BJ (cell line): ENCODE measurements at regions not wholly inside any gene's neighbourhood (a gene's known extent, or its start where the extent isn't known, plus 50 kb on each side); places are given as distances from the start of the nearest gene placed in this dataset.
"Not testable (repeated sequence)": the region's sequence is repeated elsewhere in the genome, so short reads cannot be mapped to it uniquely, and the experiment has no call there.

Experiments used
- CTCF ChIA-PET: fragments of 350-600 bp; formaldehyde crosslinking; extraction: SDS; loops from one replicate; lab custom pipeline; 2021; ENCODE audit warnings: antibody characterized with exemption, inconsistent platforms; lab: Yijun Ruan, JAX
- POLR2A ChIA-PET: fragments of 300-600 bp; sonication (Branson Sonifier 250); formaldehyde crosslinking; extraction: SDS; loops from one replicate; lab custom pipeline; 2021; ENCODE audit warnings: antibody characterized with exemption; lab: Charles Lee
- DNase-seq: peaks from one replicate; pipeline ENCODE4 v3.0.0-alpha.2; 2011; ENCODE audit warnings: low read depth
- H3K27me3 ChIP-seq: 2 replicates; pipeline ENCODE4 v1.6.0; 2011; ENCODE audit warnings: low read length; ENCODE audit not compliant: control insufficient read depth, insufficient read depth
- H3K36me3 ChIP-seq: 2 replicates; pipeline ENCODE4 v1.5.1; 2011; ENCODE audit warnings: low read length; ENCODE audit not compliant: control insufficient read depth, insufficient read depth
- H3K4me3 ChIP-seq: 2 replicates; pipeline ENCODE4 v1.5.1; 2011; ENCODE audit warnings: low read depth, mild to moderate bottlenecking, control low read depth, low read length
- TF ChIP-seq, protein P1 (sequence below): IDR thresholded peaks from 2 replicates; pipeline ENCODE4 v1.5.1; 2011; ENCODE audit warnings: low read depth, mild to moderate bottlenecking, control low read depth, inconsistent platforms, low read length, moderate library complexity; ENCODE audit not compliant: insufficient read depth

DNA sequence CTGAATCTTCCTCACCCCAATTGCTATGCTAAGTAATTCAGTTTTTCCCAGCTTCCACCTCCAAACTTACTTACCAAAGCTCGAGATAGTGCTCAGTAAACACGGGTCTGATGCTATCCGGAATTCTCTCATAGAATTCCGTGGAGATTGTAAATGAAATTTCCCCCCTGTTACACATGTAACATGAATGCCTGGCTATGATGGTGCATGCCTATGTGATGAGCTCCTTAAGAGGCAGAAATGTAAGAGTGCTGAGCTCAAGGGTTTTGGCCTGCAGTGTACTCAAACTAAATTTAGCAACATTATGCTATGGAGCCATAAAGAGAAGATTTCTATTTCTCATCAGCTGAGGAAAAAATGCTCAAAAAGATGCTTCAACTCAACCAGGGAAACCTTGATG, 133.4 kb upstream of the FUT9 start:
- H3K36me3 ChIP-seq: no peaks in the 10 kb centered on the region
- no peak for DNase-seq
- POLR2A ChIA-PET: no interaction called here
- no peak overlapping the region for H3K4me3 ChIP-seq
- TF ChIP-seq, protein P1, sequence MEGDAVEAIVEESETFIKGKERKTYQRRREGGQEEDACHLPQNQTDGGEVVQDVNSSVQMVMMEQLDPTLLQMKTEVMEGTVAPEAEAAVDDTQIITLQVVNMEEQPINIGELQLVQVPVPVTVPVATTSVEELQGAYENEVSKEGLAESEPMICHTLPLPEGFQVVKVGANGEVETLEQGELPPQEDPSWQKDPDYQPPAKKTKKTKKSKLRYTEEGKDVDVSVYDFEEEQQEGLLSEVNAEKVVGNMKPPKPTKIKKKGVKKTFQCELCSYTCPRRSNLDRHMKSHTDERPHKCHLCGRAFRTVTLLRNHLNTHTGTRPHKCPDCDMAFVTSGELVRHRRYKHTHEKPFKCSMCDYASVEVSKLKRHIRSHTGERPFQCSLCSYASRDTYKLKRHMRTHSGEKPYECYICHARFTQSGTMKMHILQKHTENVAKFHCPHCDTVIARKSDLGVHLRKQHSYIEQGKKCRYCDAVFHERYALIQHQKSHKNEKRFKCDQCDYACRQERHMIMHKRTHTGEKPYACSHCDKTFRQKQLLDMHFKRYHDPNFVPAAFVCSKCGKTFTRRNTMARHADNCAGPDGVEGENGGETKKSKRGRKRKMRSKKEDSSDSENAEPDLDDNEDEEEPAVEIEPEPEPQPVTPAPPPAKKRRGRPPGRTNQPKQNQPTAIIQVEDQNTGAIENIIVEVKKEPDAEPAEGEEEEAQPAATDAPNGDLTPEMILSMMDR: no peak
- no peaks in the 10 kb centered on the region for H3K27me3 ChIP-seq
- CTCF ChIA-PET: no interaction called here

DNA sequence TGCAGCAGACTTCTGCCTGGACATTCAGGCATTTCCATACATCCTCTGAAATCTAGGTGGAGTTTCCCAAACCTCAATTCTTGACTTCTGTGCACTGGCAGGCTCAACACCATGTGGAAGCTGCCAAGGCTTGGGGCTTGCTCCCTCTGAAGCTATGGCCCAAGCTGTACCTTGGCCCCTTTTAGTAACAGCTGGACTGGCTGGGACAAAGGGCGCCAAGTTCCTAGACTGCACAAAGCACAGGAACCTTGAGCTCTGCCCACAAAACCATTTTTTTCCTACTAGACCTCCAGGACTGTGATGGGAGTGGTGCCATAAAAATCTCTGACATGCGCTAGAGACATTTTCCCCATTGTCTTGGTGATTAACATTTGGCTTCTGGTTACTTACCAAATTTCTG, 127.1 kb upstream of the FUT9 start:
- POLR2A ChIA-PET, H3K4me3 ChIP-seq, H3K27me3 ChIP-seq, H3K36me3 ChIP-seq, DNase-seq: not testable (repeated sequence)
- CTCF ChIA-PET: interaction anchor here (1.3 kb wide), 1 partner anchor 11 kb away, joined by 3 read pairs; no protein-coding TSS in a partner anchor

DNA sequence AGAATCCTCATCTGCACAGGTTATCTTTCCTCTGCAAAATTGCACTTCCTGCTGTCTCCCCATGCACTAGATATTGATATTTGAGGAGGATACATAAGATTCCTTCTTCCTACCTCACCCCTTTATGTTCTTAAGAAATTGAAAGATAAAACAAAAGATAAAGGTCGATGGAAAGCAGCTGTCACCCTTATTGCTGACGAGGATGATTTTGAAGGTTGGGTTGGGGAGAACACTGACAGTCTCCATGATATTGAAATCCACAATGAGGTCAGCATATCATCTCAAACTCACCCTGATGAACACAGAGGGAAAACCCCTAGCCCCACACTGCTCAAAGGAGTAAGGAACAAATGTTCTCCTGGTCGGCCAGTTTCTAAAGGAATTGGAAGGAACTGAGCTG, 110.6 kb upstream of the FUT9 start:
- no peak overlapping the region for H3K4me3 ChIP-seq
- ChIA-PET CTCF (interaction anchor here (0.6 kb wide), 1 partner anchor 36 kb away, joined by 3 read pairs; no protein-coding TSS in a partner anchor), POLR2A (no interaction called here)
- no peak for DNase-seq
- H3K36me3 ChIP-seq: no peaks in the 10 kb centered on the region
- TF ChIP-seq, protein P1: no peak
- no peaks in the 10 kb centered on the region for H3K27me3 ChIP-seq

DNA sequence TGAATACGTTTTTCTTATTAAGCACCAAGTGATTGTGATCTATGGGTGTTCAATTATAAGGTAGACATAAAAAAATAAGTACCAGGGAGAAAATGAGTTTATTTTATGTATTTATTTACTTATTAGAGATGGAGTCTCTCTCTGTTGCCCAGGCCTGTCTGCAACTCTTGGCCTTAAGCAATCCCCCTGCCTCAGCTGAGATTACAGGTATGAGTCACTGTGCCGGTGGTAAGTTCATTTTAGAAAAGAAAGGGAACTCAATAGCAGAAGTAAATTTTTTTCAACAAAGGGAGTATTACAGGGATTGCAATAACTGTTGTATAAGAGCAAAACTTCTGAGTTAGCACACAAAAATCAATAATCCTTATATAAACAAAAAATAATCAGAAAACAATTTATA, 98.7 kb upstream of the FUT9 start:
- ChIA-PET CTCF (no interaction called here), POLR2A (no interaction called here)
- no peak for DNase-seq
- H3K36me3 ChIP-seq: no peaks in the 10 kb centered on the region
- H3K27me3 ChIP-seq: no peaks in the 10 kb centered on the region
- TF ChIP-seq, protein P1: no peak
- H3K4me3 ChIP-seq: no peak overlapping the region

DNA sequence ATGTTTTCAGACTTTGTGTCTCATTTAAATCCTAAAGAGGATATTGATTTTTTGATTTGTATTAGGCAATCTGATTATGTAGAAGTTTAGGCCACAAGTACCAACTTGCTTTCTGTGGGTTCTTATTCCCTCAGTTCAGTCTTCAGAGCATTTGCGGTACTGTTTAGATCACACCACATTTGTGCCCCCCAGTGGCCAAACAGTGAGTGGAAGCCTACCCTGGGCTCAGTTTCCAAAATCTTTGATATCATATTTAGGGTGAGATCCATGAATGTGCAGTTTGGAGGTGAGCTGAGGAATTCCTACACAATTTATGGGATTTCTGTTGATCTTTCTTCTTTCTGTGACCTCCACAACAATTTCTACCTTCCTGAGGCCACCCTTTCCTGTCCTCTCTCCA, 92.3 kb upstream of the FUT9 start:
- DNase-seq: no peak
- Histone ChIP-seq H3K4me3 (no peak overlapping the region), H3K36me3 (no peaks in the 10 kb centered on the region), H3K27me3 (no peaks in the 10 kb centered on the region)
- TF ChIP-seq, protein P1: no peak
- CTCF ChIA-PET: interaction anchor here (0.6 kb wide), 1 partner anchor 288 kb away, joined by 3 read pairs; no protein-coding TSS in a partner anchor
- POLR2A ChIA-PET: no interaction called here

DNA sequence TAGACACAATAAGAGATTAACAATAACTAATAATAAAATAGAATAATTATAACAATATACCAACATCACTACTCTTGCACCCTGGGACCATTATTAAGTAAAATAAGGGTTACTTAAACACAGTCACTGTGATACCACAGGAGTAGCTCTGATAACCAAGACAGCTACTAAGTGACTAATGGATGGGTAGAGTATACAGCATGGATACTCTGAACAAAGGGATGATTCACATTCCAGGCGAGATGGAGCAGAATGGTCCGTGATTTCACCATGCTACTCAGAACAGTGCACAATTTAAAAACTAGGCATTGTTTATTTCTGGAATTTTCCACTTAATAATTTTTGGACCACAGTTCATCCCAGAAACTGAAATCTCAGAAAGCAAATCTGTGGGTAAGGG, 80.0 kb upstream of the FUT9 start:
- TF ChIP-seq, protein P1: no peak
- DNase-seq: no peak
- H3K27me3 ChIP-seq: no peaks in the 10 kb centered on the region
- no peak overlapping the region for H3K4me3 ChIP-seq
- ChIA-PET POLR2A (no interaction called here), CTCF (no interaction called here)
- no peaks in the 10 kb centered on the region for H3K36me3 ChIP-seq
